ENCODE measurements at regions not wholly inside any gene's neighbourhood (a gene's known extent, or its start where the extent isn't known, plus 50 kb on each side); places are given as distances from the start of the nearest gene placed in this dataset.

DNA sequence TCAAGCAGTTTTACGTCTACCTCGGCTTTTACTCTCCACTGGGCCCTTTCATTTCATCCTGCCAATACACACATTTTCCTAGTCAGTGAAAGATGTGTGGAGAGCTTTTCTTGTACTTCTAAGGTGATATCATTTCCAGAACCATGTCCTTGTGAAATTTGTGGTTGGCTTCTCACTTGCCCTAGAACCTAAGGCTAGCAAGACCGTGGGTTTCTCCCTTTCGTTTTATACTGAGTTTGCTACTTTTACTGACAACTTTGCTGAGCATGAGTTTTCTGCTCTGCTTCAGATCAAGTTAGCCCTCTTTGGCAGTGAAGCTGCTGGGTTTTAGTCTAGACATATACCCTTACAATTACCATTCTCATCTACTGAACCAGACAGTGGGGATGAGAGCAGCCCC lies 95.7 kb upstream of the FRMPD4 start:
- Mint-ChIP-seq H3K4me1 (no peaks in the 10 kb centered on the region), H3K9me3 (peaks cover 52 to 58% of the 10 kb centered on the region in 2 experiments), H3K36me3 (ENCODE audit: insufficient read depth in 1 of 3, low read depth in 3 of 3) (peaks cover 0 to 1% (median 0%) of the 10 kb centered on the region in 3 experiments; a peak in 3 of 7 replicates), H3K4me3 (no peak overlapping the region), H3K27me3 (ENCODE audit: low read depth) (no peaks in the 10 kb centered on the region), H3K27ac (no peak overlapping the region)
- no peak overlapping the region for H2BK5ac ChIP-seq (ENCODE audit: insufficient read length, low read length)
- H2BK20ac ChIP-seq (ENCODE audit: low read depth, low read length, poor library complexity, severe bottlenecking), result no peak overlapping the region
- WGBS (ENCODE audit: extremely low coverage, insufficient read length, low lambda C conversion rate), result no CpG with 5 or more reads among the region's 4 CpGs
- no peaks in the 10 kb centered on the region for H3K27me3 ChIP-seq (ENCODE audit: insufficient read depth, low read length)
- no peak overlapping the region for H4K8ac ChIP-seq (replicated peaks; ENCODE audit: insufficient read length, low read depth, low read length)
- H4K91ac ChIP-seq (ENCODE audit: insufficient read length, low read depth, low read length), result no peak overlapping the region
- TF ChIP-seq, protein P1, sequence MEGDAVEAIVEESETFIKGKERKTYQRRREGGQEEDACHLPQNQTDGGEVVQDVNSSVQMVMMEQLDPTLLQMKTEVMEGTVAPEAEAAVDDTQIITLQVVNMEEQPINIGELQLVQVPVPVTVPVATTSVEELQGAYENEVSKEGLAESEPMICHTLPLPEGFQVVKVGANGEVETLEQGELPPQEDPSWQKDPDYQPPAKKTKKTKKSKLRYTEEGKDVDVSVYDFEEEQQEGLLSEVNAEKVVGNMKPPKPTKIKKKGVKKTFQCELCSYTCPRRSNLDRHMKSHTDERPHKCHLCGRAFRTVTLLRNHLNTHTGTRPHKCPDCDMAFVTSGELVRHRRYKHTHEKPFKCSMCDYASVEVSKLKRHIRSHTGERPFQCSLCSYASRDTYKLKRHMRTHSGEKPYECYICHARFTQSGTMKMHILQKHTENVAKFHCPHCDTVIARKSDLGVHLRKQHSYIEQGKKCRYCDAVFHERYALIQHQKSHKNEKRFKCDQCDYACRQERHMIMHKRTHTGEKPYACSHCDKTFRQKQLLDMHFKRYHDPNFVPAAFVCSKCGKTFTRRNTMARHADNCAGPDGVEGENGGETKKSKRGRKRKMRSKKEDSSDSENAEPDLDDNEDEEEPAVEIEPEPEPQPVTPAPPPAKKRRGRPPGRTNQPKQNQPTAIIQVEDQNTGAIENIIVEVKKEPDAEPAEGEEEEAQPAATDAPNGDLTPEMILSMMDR (conservative IDR thresholded peaks at IDR 0.05), result no peak
- no peak overlapping the region for H4K5ac ChIP-seq (ENCODE audit: insufficient read length, low read depth, low read length)
- no peaks in the 10 kb centered on the region for H3K79me2 ChIP-seq (ENCODE audit: insufficient read depth, low read length)
- no peak overlapping the region for H2AK5ac ChIP-seq (ENCODE audit: insufficient read length, low read length)
- no peaks in the 10 kb centered on the region for H3K9me3 ChIP-seq (ENCODE audit: control insufficient read depth, low read depth, low read length)
- no peak overlapping the region for H3K4ac ChIP-seq (ENCODE audit: low read depth, low read length)
- H2BK120ac ChIP-seq (ENCODE audit: low read depth, low read length, poor library complexity, severe bottlenecking), result no peak overlapping the region
- no peaks in the 10 kb centered on the region for H3K23me2 ChIP-seq (ENCODE audit: insufficient read length, low read depth, low read length, poor library complexity, severe bottlenecking)
- no peak overlapping the region for H3K4me2 ChIP-seq (ENCODE audit: insufficient read depth, insufficient read length, low read length)
- no peak overlapping the region for H3K56ac ChIP-seq (ENCODE audit: insufficient read length, low read depth, low read length)
- H3T11ph ChIP-seq (ENCODE audit: low read length), result no peak overlapping the region
- H3K4me1 ChIP-seq (ENCODE audit: insufficient read depth, low read length), result no peaks in the 10 kb centered on the region
- DNase-seq, result no peak
- H3K23ac ChIP-seq (ENCODE audit: insufficient read length, low read depth, low read length), result no peak overlapping the region
- no peak overlapping the region for H3K9ac ChIP-seq (ENCODE audit: extremely low read depth, insufficient read length, low read length)
- no peak overlapping the region for H2BK15ac ChIP-seq (ENCODE audit: low read depth, low read length)
- H2BK12ac ChIP-seq (ENCODE audit: insufficient read length, low read depth, low read length), result no peak overlapping the region
- no peak overlapping the region for H3K14ac ChIP-seq (ENCODE audit: insufficient read depth, low read length)
- no peak overlapping the region for H2AFZ ChIP-seq (ENCODE audit: low read length)
- H3K18ac ChIP-seq (ENCODE audit: insufficient read length, low read depth, low read length), result no peak overlapping the region
- no peaks in the 10 kb centered on the region for H4K20me1 ChIP-seq (ENCODE audit: control insufficient read depth, insufficient read depth, insufficient read length)
- H3K27ac ChIP-seq (ENCODE audit: insufficient read length, low read depth, low read length), result no peak overlapping the region
- H3K79me1 ChIP-seq (ENCODE audit: insufficient read depth, low read depth, low read length, poor library complexity, severe bottlenecking), result no peaks in the 10 kb centered on the region

Measured in H9 (cell line).